ENCODE measurements at regions not wholly inside any gene's neighbourhood (a gene's known extent, or its start where the extent isn't known, plus 50 kb on each side); places are given as distances from the start of the nearest gene placed in this dataset.

GRCh38 chr6:169891846-169892245 lies 140.4 kb downstream of the ERMARD start:
- DNase-seq = no peak
- Histone ChIP-seq H3K27ac (no peak overlapping the region), H3K9me3 (ENCODE audit: severe bottlenecking) (peaks cover 3% of the 10 kb centered on the region), H3K27me3 (ENCODE audit: insufficient read depth, low read depth, severe bottlenecking) (peaks cover 16% of the 10 kb centered on the region), H3K36me3 (no peaks in the 10 kb centered on the region), H3K4me3 (ENCODE audit: low read depth, low read length) (no peak overlapping the region)
- no peak for TF ChIP-seq CTCF (IDR thresholded peaks at IDR 0.05; ENCODE audit: low read depth, low read length)

- no peak overlapping the region for H3K27ac ChIP-seq
- H3K27me3 ChIP-seq (ENCODE audit: insufficient read depth, low read depth, severe bottlenecking) = peaks cover 16% of the 10 kb centered on the region
- DNase-seq = no peak
- H3K36me3 ChIP-seq = no peaks in the 10 kb centered on the region
- H3K4me3 ChIP-seq (ENCODE audit: low read depth, low read length) = no peak overlapping the region
- peaks cover 3% of the 10 kb centered on the region for H3K9me3 ChIP-seq (ENCODE audit: severe bottlenecking)
- TF ChIP-seq CTCF (IDR thresholded peaks at IDR 0.05; ENCODE audit: low read depth, low read length) = no peak
These were observed 140.0 kb downstream of the ERMARD start for GRCh38 chr6:169891421-169891820.

DNA sequence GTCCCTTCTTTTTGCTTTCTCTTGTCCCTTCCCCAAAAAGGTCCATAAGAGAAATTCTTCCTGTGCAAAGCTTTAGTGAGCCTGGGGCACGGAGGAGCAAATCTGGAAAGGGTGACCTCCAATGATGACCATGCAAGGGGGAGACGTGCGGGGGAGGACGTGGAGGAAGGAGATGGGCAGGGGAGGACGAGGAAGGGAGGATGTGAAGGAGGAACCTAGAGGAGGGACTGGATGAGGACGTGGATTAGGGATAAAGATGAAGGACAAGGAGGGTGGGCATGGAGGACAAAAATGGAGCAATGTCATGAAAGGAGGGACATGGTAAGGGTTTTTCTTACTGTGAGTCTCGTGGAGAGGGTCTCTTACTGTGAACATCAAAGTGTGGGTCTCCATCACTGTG lies 139.5 kb downstream of the ERMARD start:
- Histone ChIP-seq H3K27ac (no peak overlapping the region), H3K4me3 (ENCODE audit: low read depth, low read length) (no peak overlapping the region), H3K9me3 (ENCODE audit: severe bottlenecking) (peaks cover 3% of the 10 kb centered on the region), H3K27me3 (ENCODE audit: insufficient read depth, low read depth, severe bottlenecking) (peaks cover 16% of the 10 kb centered on the region), H3K36me3 (no peaks in the 10 kb centered on the region)
- DNase-seq = no peak
- TF ChIP-seq CTCF (IDR thresholded peaks at IDR 0.05; ENCODE audit: low read depth, low read length) = no peak

DNA sequence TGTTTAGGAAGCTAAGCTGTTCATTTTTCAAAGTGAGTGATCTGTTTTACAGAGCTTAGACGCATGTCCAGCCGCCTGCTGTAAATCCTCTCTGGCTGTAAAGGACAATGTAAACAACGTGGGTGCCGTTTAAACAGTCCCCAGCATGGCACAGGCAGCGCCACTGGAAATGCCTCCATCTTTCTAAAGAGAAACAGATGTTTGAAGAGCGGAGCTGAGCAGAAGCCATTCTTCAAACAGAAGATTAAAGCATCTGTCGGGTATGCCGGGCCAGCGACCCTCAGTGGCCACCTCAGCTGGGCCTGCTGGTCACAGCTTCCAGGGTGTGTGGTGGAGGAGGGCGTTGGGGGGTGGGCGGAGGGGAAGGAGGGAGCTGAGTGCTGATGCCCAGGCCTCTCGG lies 138.6 kb downstream of the ERMARD start:
- H3K4me3 ChIP-seq (ENCODE audit: low read depth, low read length) = no peak overlapping the region

GRCh38 chr6:169887529-169888140 lies 136.2 kb downstream of the ERMARD start:
- DNase-seq = no peak
- no peak for TF ChIP-seq CTCF (IDR thresholded peaks at IDR 0.05; ENCODE audit: low read depth, low read length)
- no peaks in the 10 kb centered on the region for H3K36me3 ChIP-seq
- H3K27ac ChIP-seq = no peak overlapping the region
- peaks cover 10% of the 10 kb centered on the region for H3K27me3 ChIP-seq (ENCODE audit: insufficient read depth, low read depth, severe bottlenecking)
- H3K4me3 ChIP-seq (ENCODE audit: low read depth, low read length) = no peak overlapping the region
- H3K9me3 ChIP-seq (ENCODE audit: severe bottlenecking) = peaks cover 3% of the 10 kb centered on the region

More for the DNA sequence above, 138.6 kb downstream of the ERMARD start:
- Histone ChIP-seq H3K36me3 (no peaks in the 10 kb centered on the region), H3K9me3 (ENCODE audit: severe bottlenecking) (peaks cover 3% of the 10 kb centered on the region), H3K27ac (no peak overlapping the region), H3K27me3 (ENCODE audit: insufficient read depth, low read depth, severe bottlenecking) (peaks cover 13% of the 10 kb centered on the region)
- DNase-seq = no peak
- no peak for TF ChIP-seq CTCF (IDR thresholded peaks at IDR 0.05; ENCODE audit: low read depth, low read length)

DNA sequence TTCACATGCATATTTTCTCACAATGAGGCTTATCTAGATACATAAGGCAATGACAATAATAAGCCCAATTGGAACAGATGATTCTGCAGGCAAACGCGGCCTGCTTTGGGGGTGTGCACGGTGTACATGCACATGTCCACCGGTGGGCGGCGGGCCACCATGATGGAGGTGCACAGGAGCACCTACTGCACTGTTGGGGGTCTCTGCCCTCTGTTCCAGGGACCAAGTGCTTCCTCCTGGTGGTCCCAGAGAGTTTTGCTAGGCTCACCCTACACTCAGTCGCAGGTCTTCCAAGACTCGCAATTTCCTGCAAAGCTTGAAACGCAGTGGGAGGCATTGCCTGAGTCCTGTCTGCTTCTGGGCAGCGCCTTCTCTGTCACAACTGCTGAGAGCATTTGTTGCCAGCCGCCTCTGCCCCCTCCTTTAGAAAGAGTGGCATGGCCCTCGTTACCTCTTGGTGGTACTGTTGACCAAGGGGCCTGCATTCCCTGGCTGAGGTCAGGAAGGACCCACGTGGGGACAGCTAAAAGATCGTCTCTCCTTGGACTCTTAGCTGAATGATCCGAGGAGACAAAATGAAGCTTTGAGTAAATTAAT lies 135.3 kb downstream of the ERMARD start:
- H3K9me3 ChIP-seq (ENCODE audit: severe bottlenecking) = peaks cover 3% of the 10 kb centered on the region
- peaks cover 10% of the 10 kb centered on the region for H3K27me3 ChIP-seq (ENCODE audit: insufficient read depth, low read depth, severe bottlenecking)
- no peaks in the 10 kb centered on the region for H3K36me3 ChIP-seq
- no peak overlapping the region for H3K27ac ChIP-seq
- DNase-seq = no peak
- TF ChIP-seq CTCF (IDR thresholded peaks at IDR 0.05; ENCODE audit: low read depth, low read length) = no peak
- H3K4me3 ChIP-seq (ENCODE audit: low read depth, low read length) = no peak overlapping the region
